K562 (cell line): ENCODE measurements at regions not wholly inside any gene's neighbourhood (a gene's known extent, or its start where the extent isn't known, plus 50 kb on each side); places are given as distances from the start of the nearest gene placed in this dataset.

Source experiments
- ATAC-seq: fragments of 200-7000 bp; cut with Tn5 transposase; 3 replicates; pipeline ENCODE4 v1.9.1; 2020; ENCODE audit warnings: moderate library complexity
- BruUV-seq: library from RNA; stranded (reverse); fragments of 400-500 nt; replicated peaks from 2 replicates; lab custom pipeline; 2021; lab: Mats Ljungman, UMichigan
- CTCF ChIA-PET: fragments of 300-600 bp; formaldehyde crosslinking; extraction: SDS; loops from one replicate; lab custom pipeline; 2021; ENCODE audit warnings: low intra/inter-chr PET ratio; lab: Yijun Ruan, JAX
- POLR2A ChIA-PET: fragments of 300-600, 350-650 bp; sonication (Branson Sonifier 250); formaldehyde crosslinking; extraction: SDS; loops from one replicate; lab custom pipeline; 2021; ENCODE audit warnings: antibody characterized with exemption, inconsistent platforms; lab: Yijun Ruan, JAX
- DNase-seq, 4 experiments: peaks; one replicate each; pipeline versions ENCODE4 v3.0.0 to v3.0.0-alpha.2; 2011 to 2018; ENCODE audit warnings: low spot score in 3 of 4, mixed read lengths in 3 of 4; ENCODE audit errors: extremely low read depth in 1 of 4
- FAIRE-seq: peaks from 2 replicates; lab custom pipeline; 2011; peaks lifted over from hg19 to GRCh38; lab: Jason Lieb, UNC
- H2AFZ ChIP-seq: 2 replicates; pipeline ENCODE4 v1.6.0; 2011; ENCODE audit warnings: low read depth, low read length, control low read depth, inconsistent platforms
- H3K27ac ChIP-seq: fragments of 200-600 bp; 3 replicates; pipeline ENCODE4 v1.8.0; 2011; ENCODE audit warnings: low read depth, mild to moderate bottlenecking, control low read depth, inconsistent platforms, low read length, moderate library complexity, mixed read lengths; ENCODE audit errors: extremely low read depth
- H3K27me3 ChIP-seq, 2 experiments: fragments of 300-600 bp in 1 of 2; 2 replicates in 1 of 2; 3 replicates in 1 of 2; pipeline versions ENCODE4 v1.6.0 to v1.8.0; 2011; ENCODE audit warnings: inconsistent platforms in 2 of 2, low read length in 2 of 2, mild to moderate bottlenecking in 1 of 2, mixed read lengths in 1 of 2, moderate library complexity in 1 of 2; ENCODE audit not compliant: control insufficient read depth in 2 of 2, insufficient read depth in 2 of 2
- H3K36me3 ChIP-seq: fragments of 300-600 bp; 3 replicates; pipeline ENCODE4 v1.8.0; 2011; ENCODE audit warnings: mild to moderate bottlenecking, low read length, inconsistent platforms; ENCODE audit not compliant: control insufficient read depth, insufficient read depth
- H3K4me1 ChIP-seq, 2 experiments: fragments of 200-600 bp in 1 of 2; replicated peaks in 1 of 2; 2 replicates in 1 of 2; 3 replicates in 1 of 2; pipeline versions ENCODE4 v1.5.1 to v1.8.0; 2011; ENCODE audit warnings: inconsistent platforms in 2 of 2, low read length in 2 of 2, mild to moderate bottlenecking in 1 of 2, mixed read lengths in 1 of 2, moderate library complexity in 1 of 2; ENCODE audit not compliant: control insufficient read depth in 2 of 2, insufficient read depth in 2 of 2
- H3K4me2 ChIP-seq: 2 replicates; pipeline ENCODE4 v1.6.1; 2011; ENCODE audit warnings: low read length, control low read depth, inconsistent platforms, mixed read lengths; ENCODE audit not compliant: insufficient read depth
- H3K4me3 ChIP-seq: fragments of 200-600 bp; sonication (generic), shearing (Covaris generic); 2 replicates; pipeline ENCODE4 v1.5.1; 2016; ENCODE audit warnings: control low read depth, inconsistent platforms
- H3K79me2 ChIP-seq: fragments of 200-600 bp; 3 replicates; pipeline ENCODE4 v1.8.0; 2011; ENCODE audit warnings: low read length, inconsistent platforms; ENCODE audit not compliant: control insufficient read depth, insufficient read depth
- H3K9ac ChIP-seq, 2 experiments: 2 replicates each; pipeline versions ENCODE4 v1.6.0 to v1.6.1; 2011; ENCODE audit warnings: low read depth in 2 of 2, low read length in 2 of 2, control low read depth in 1 of 2, inconsistent platforms in 1 of 2, mild to moderate bottlenecking in 1 of 2, mixed read lengths in 1 of 2; ENCODE audit not compliant: insufficient read depth in 1 of 2
- H3K9me1 ChIP-seq: one replicate; pipeline ENCODE4 v1.6.0; 2011; ENCODE audit warnings: inconsistent platforms, mild to moderate bottlenecking, low read length, moderate library complexity; ENCODE audit not compliant: control insufficient read depth, insufficient read depth
- H3K9me3 ChIP-seq: replicated peaks from 2 replicates; pipeline ENCODE4 v1.5.1; 2011; ENCODE audit warnings: low read depth, low read length, inconsistent platforms; ENCODE audit not compliant: control insufficient read depth, insufficient read depth
- H4K20me1 ChIP-seq: replicated peaks from 2 replicates; pipeline ENCODE4 v1.6.1; 2011; ENCODE audit warnings: low read length, inconsistent platforms, mixed read lengths; ENCODE audit not compliant: control insufficient read depth, insufficient read depth
- BHLHE40 ChIP-seq: IDR thresholded peaks from 2 replicates; pipeline ENCODE4 v1.6.1; 2011; ENCODE audit warnings: low read length, improper control_type of control experiment
- EZH2 ChIP-seq: IDR thresholded peaks from 2 replicates; pipeline ENCODE4 v1.6.1; 2012; ENCODE audit warnings: low read depth, mild to moderate bottlenecking, inconsistent platforms, low read length, borderline replicate concordance
- HIVEP1 ChIP-seq: fragments of 250-450 bp; sonication (Bioruptor Pico); IDR thresholded peaks from 2 replicates; pipeline ENCODE4 v1.4.0; 2020; ENCODE audit warnings: mild to moderate bottlenecking
- KLF13 ChIP-seq: fragments of 450-650 bp; IDR thresholded peaks from 2 replicates; pipeline ENCODE4 v1.6.1; 2016; ENCODE audit warnings: missing genetic modification characterization, low read depth, mild to moderate bottlenecking, missing compliant biosample characterization, moderate library complexity, borderline replicate concordance
- NFRKB ChIP-seq: fragments of 450-650 bp; IDR thresholded peaks from 2 replicates; pipeline ENCODE4 v1.6.1; 2016; ENCODE audit warnings: low read depth
- OTX1 ChIP-seq: fragments of 450-650 bp; formaldehyde crosslinking; IDR thresholded peaks from 2 replicates; pipeline ENCODE4 v1.4.0; 2022; ENCODE audit warnings: mild to moderate bottlenecking
- ZEB2 ChIP-seq: fragments of 450-650 bp; IDR thresholded peaks from 2 replicates; pipeline ENCODE4 v1.6.1; 2016
- WGBS: fragments of 100-300 bp; shearing (Covaris generic); methylation state at CpG from one replicate; pipeline ENCODE4 v1.1.6; 2016; ENCODE audit warnings: low coverage, mixed read lengths; ENCODE audit not compliant: insufficient coverage; ENCODE audit errors: missing lambda C conversion rate; 5-methylcytosine and 5-hydroxymethylcytosine counted together
- in situ Hi-C: fragments of 300-500 bp; cut with MboI; formaldehyde crosslinking; loops from 4 replicates; pipeline ENCODE4 v1.15.0; 2018; ENCODE audit warnings: inconsistent platforms, mixed read lengths
- intact Hi-C: fragments of 100-400 bp; cut with micrococcal nuclease; formaldehyde crosslinking; loops from 2 replicates; pipeline ENCODE4 v1.14.2; 2022
- TF ChIP-seq, protein P1 (sequence below): fragments of 200-800 bp; sonication (Bioruptor generic); IDR thresholded peaks from 2 replicates; pipeline ENCODE4 v1.6.1; 2016; ENCODE audit warnings: missing genetic modification characterization, missing compliant biosample characterization

DNA sequence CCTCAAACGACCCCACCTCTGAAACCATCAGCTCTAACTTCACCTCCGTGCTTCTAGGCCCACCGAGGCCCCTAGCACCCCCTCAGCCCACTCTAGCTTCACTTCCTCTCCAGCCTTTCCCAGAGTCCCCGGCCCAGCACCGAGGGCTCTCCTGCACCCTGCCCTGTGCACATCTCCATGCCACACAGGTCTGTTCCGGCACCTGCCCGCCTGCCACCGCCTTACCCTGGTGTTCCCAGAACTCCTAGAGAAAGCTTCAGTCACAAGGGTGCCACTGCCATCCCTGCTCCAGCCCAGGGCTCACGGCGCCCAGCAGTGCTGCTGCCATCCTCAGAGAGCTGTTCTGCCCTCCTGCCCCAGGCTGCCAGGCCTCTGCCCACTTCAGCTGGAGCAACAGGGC is 61.3 kb upstream of the INSIG1 start:
- peaks cover 75 to 79% of the 10 kb centered on the region in 2 experiments for H3K27me3 ChIP-seq
- H3K9ac ChIP-seq: peak overlapping the region in 1 of 2 experiments; percentile 72; a peak in 1 of 4 replicates
- in situ Hi-C loops: no loop called here
- no peaks in the 10 kb centered on the region for H3K36me3 ChIP-seq
- TF ChIP-seq BHLHE40 (no peak), EZH2 (0 out of 2 replicates have a peak, but pooled peaks have one; percentile 4), KLF13 (tag) (no peak)
- TF ChIP-seq, all 486 proteins: peak for 1
- POLR2A ChIA-PET: interaction anchor here (0.7 to 1.2 kb wide), 5 partner anchors 16 to 60 kb away, joined by 3 to 6 read pairs (median 3); no protein-coding TSS in a partner anchor
- H2AFZ ChIP-seq: no peak overlapping the region
- no peaks in the 10 kb centered on the region for H3K9me3 ChIP-seq
- no TSS peak for BruUV-seq
- no peaks in the 10 kb centered on the region for H3K79me2 ChIP-seq
- peaks cover 4% of the 10 kb centered on the region for H4K20me1 ChIP-seq
- DNase-seq (no peak), ATAC-seq (no peak), FAIRE-seq (no peak)
- 2% methylated on average over 10 of the region's 10 CpGs for WGBS
- no peak overlapping the region for H3K4me3 ChIP-seq
- intact Hi-C loops: no loop called here
- no peaks in the 10 kb centered on the region for H3K9me1 ChIP-seq
- peaks cover 0 to 7% of the 10 kb centered on the region in 2 experiments; a peak in 1 of 5 replicates for H3K4me1 ChIP-seq
- no peak overlapping the region for H3K4me2 ChIP-seq
- H3K27ac ChIP-seq: no peak overlapping the region
- CTCF ChIA-PET: no interaction called here

DNA sequence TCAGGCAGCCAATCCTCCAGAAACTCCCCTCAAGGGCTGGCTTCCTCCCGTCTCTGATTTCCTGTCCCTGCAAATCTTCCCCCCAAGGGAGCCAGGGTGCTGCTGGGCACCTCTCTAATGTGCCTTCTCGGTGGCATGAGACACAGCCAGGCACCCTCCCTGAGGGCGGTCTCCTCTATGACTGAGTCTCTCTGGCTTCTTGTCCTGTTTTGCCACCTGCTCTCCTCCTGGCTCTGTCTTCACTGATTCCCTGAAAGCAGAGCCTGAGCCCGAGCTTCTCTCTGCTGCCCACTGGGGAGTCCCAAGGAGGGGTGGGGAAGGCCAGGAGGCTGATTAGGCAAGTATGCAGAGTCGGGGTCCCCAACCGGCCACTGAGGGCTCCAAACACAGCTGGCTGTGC is 60.4 kb upstream of the INSIG1 start:
- Histone ChIP-seq H4K20me1 (peaks cover under 1% of the 10 kb centered on the region; the same call in 1 of the 2 replicates), H3K4me2 (no peak overlapping the region), H3K79me2 (no peaks in the 10 kb centered on the region), H3K9me3 (no peaks in the 10 kb centered on the region), H3K36me3 (no peaks in the 10 kb centered on the region), H3K9ac (peak overlapping the region in 1 of 2 experiments; percentile 45; a peak in 1 of 4 replicates), H2AFZ (no peak overlapping the region), H3K9me1 (no peaks in the 10 kb centered on the region), H3K4me1 (peaks cover 0 to 7% of the 10 kb centered on the region in 2 experiments; a peak in 1 of 5 replicates), H3K27ac (no peak overlapping the region), H3K27me3 (peaks cover 70 to 75% of the 10 kb centered on the region in 2 experiments), H3K4me3 (no peak overlapping the region)
- no peak for TF ChIP-seq OTX1 (CRISPR knock-in tag)
- TF ChIP-seq ZEB2: no peak
- no peak for TF ChIP-seq NFRKB
- TF ChIP-seq, protein P1, sequence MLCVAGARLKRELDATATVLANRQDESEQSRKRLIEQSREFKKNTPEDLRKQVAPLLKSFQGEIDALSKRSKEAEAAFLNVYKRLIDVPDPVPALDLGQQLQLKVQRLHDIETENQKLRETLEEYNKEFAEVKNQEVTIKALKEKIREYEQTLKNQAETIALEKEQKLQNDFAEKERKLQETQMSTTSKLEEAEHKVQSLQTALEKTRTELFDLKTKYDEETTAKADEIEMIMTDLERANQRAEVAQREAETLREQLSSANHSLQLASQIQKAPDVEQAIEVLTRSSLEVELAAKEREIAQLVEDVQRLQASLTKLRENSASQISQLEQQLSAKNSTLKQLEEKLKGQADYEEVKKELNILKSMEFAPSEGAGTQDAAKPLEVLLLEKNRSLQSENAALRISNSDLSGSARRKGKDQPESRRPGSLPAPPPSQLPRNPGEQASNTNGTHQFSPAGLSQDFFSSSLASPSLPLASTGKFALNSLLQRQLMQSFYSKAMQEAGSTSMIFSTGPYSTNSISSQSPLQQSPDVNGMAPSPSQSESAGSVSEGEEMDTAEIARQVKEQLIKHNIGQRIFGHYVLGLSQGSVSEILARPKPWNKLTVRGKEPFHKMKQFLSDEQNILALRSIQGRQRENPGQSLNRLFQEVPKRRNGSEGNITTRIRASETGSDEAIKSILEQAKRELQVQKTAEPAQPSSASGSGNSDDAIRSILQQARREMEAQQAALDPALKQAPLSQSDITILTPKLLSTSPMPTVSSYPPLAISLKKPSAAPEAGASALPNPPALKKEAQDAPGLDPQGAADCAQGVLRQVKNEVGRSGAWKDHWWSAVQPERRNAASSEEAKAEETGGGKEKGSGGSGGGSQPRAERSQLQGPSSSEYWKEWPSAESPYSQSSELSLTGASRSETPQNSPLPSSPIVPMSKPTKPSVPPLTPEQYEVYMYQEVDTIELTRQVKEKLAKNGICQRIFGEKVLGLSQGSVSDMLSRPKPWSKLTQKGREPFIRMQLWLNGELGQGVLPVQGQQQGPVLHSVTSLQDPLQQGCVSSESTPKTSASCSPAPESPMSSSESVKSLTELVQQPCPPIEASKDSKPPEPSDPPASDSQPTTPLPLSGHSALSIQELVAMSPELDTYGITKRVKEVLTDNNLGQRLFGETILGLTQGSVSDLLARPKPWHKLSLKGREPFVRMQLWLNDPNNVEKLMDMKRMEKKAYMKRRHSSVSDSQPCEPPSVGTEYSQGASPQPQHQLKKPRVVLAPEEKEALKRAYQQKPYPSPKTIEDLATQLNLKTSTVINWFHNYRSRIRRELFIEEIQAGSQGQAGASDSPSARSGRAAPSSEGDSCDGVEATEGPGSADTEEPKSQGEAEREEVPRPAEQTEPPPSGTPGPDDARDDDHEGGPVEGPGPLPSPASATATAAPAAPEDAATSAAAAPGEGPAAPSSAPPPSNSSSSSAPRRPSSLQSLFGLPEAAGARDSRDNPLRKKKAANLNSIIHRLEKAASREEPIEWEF: no peak
- TF ChIP-seq HIVEP1 (CRISPR knock-in tag): no peak
- ChIA-PET CTCF (no interaction called here), POLR2A (interaction anchor here (0.7 to 1.2 kb wide), 3 partner anchors 9 to 19 kb away, joined by 3 to 6 read pairs (median 4); no protein-coding TSS in a partner anchor)
- WGBS: 0% methylated on average over 6 of the region's 6 CpGs
- BruUV-seq: no TSS peak
- DNase-seq (no peak), ATAC-seq (no peak), FAIRE-seq (no peak)
- in situ Hi-C loops: no loop called here
- intact Hi-C loops: no loop called here
